ELR (cell line): ENCODE measurements at regions not wholly inside any gene's neighbourhood (a gene's known extent, or its start where the extent isn't known, plus 50 kb on each side); places are given as distances from the start of the nearest gene placed in this dataset.

ENCODE experiments used
- DNase-seq: peaks from one replicate; pipeline ENCODE4 v3.0.0-alpha.2; 2015; ENCODE audit warnings: low read depth

- no peak for DNase-seq
Observed at GRCh38 chr12:58481811-58482210, 438.5 kb downstream of the LRIG3 start.

- DNase-seq = no peak
Observed at GRCh38 chr12:58487255-58487654, 433.0 kb downstream of the LRIG3 start.

- no peak for DNase-seq
Observed at GRCh38 chr12:58487678-58488161, 432.6 kb downstream of the LRIG3 start.

- no peak for DNase-seq
Observed at GRCh38 chr12:58489394-58489793, 430.9 kb downstream of the LRIG3 start.

- DNase-seq = peak; percentile 4
Observed at GRCh38 chr12:58491306-58491705, 429.0 kb downstream of the LRIG3 start.

- peak; percentile 45 for DNase-seq
Observed at GRCh38 chr12:58496411-58497190, 423.7 kb downstream of the LRIG3 start.

GRCh38 chr12:58500399-58500798 is 419.9 kb downstream of the LRIG3 start:
- no peak for DNase-seq

GRCh38 chr12:58502226-58502625 is 418.1 kb downstream of the LRIG3 start:
- DNase-seq = no peak

GRCh38 chr12:58502841-58503240 is 417.5 kb downstream of the LRIG3 start:
- DNase-seq = no peak

- DNase-seq = peak; percentile 38
Observed at GRCh38 chr12:58503731-58504130, 416.6 kb downstream of the LRIG3 start.

- DNase-seq = peak; percentile 84
Observed at GRCh38 chr12:58504143-58504938, 416.0 kb downstream of the LRIG3 start.

GRCh38 chr12:58509116-58509885 is 411.0 kb downstream of the LRIG3 start:
- peak; percentile 96 for DNase-seq

GRCh38 chr12:58513301-58513834 is 406.9 kb downstream of the LRIG3 start:
- DNase-seq = no peak

- DNase-seq = no peak
Observed at GRCh38 chr12:58513852-58514251, 406.5 kb downstream of the LRIG3 start.

GRCh38 chr12:58519839-58520238 is 400.5 kb downstream of the LRIG3 start:
- DNase-seq = no peak

GRCh38 chr12:58521152-58521551 is 399.2 kb downstream of the LRIG3 start:
- DNase-seq = no peak

GRCh38 chr12:58521796-58522195 is 398.5 kb downstream of the LRIG3 start:
- peak; percentile 21 for DNase-seq

- no peak for DNase-seq
Observed at GRCh38 chr12:58523360-58523759, 396.9 kb downstream of the LRIG3 start.

GRCh38 chr12:58528271-58528670 is 392.0 kb downstream of the LRIG3 start:
- no peak for DNase-seq

- DNase-seq = peak; percentile 91
Observed at GRCh38 chr12:58529114-58529665, 391.1 kb downstream of the LRIG3 start.

GRCh38 chr12:58529897-58530741 is 390.2 kb downstream of the LRIG3 start:
- DNase-seq = peak; percentile 96
